K562 (cell line): ENCODE measurements at regions not wholly inside any gene's neighbourhood (a gene's known extent, or its start where the extent isn't known, plus 50 kb on each side); places are given as distances from the start of the nearest gene placed in this dataset.
A peak's percentile ranks its signal among the peaks of the same experiment; 100 is the strongest.

ENCODE experiments used
- ARID3B ChIP-seq: fragments of 250-450 bp; sonication (Bioruptor Pico); IDR thresholded peaks from 2 replicates; pipeline ENCODE4 v1.4.0; 2020; ENCODE audit warnings: borderline replicate concordance
- DACH1 ChIP-seq: fragments of 450-650 bp; IDR thresholded peaks from 2 replicates; pipeline ENCODE4 v1.6.1; 2018; ENCODE audit not compliant: partially characterized antibody
- DLX4 ChIP-seq: fragments of 250-450 bp; sonication (Bioruptor Pico); IDR thresholded peaks from 2 replicates; pipeline ENCODE4 v1.6.1; 2021; ENCODE audit warnings: mild to moderate bottlenecking
- DNMT1 ChIP-seq: fragments of 450-650 bp; IDR thresholded peaks from 2 replicates; pipeline ENCODE4 v1.6.1; 2016; ENCODE audit warnings: antibody characterized with exemption, mild to moderate bottlenecking
- KDM1A ChIP-seq, 2 experiments: fragments of 450-650 bp; IDR thresholded peaks; 2 replicates each; pipeline ENCODE4 v1.6.1; 2016; ENCODE audit warnings: mild to moderate bottlenecking in 2 of 2
- MLLT1 ChIP-seq, 2 experiments: fragments of 450-650 bp; IDR thresholded peaks; 2 replicates each; pipeline ENCODE4 v1.6.1; 2016
- MTA3 ChIP-seq: fragments of 450-650 bp; formaldehyde crosslinking; IDR thresholded peaks from 2 replicates; pipeline ENCODE4 v1.6.1; 2017; ENCODE audit warnings: mild to moderate bottlenecking, borderline replicate concordance
- RAD21 ChIP-seq, 2 experiments: fragments of 250-450 bp in 1 of 2; fragments of 450-650 bp in 1 of 2; sonication (Bioruptor Pico) in 1 of 2; formaldehyde crosslinking in 1 of 2; IDR thresholded peaks in 1 of 2; conservative IDR thresholded peaks in 1 of 2; 2 replicates each; pipeline versions ENCODE4 v1.4.0 to v1.8.0; 2020 to 2022; ENCODE audit warnings: mild to moderate bottlenecking in 2 of 2, moderate library complexity in 1 of 2
- RCOR1 ChIP-seq, 2 experiments: IDR thresholded peaks; 2 replicates each; pipeline ENCODE4 v1.6.1; 2012; ENCODE audit warnings: low read depth in 2 of 2, low read length in 2 of 2, borderline replicate concordance in 1 of 2, improper control_type of control experiment in 1 of 2
- RNF219 ChIP-seq: fragments of 250-450 bp; sonication (Bioruptor Pico); IDR thresholded peaks from 2 replicates; pipeline ENCODE4 v1.5.0; 2022; ENCODE audit warnings: mild to moderate bottlenecking
- SMARCA4 ChIP-seq: fragments of 450-650 bp; IDR thresholded peaks from 2 replicates; pipeline ENCODE4 v1.6.1; 2016
- SMARCA5 ChIP-seq: fragments of 450-650 bp; IDR thresholded peaks from 2 replicates; pipeline ENCODE4 v1.6.1; 2016
- SRSF1 ChIP-seq: fragments of 200-400 bp; formaldehyde crosslinking; IDR thresholded peaks from 2 replicates; pipeline ENCODE4 v1.6.1; 2017; ENCODE audit warnings: mild to moderate bottlenecking, low read depth, low read length, moderate library complexity
- TCF7L2 ChIP-seq: fragments of 150-350 bp; IDR thresholded peaks from 2 replicates; pipeline ENCODE4 v1.6.1; 2016; ENCODE audit warnings: low read depth, mild to moderate bottlenecking, low read length, moderate library complexity
- YBX1 ChIP-seq: fragments of 450-650 bp; IDR thresholded peaks from 2 replicates; pipeline ENCODE4 v1.7.1; 2016; ENCODE audit warnings: mild to moderate bottlenecking
- ZBED1 ChIP-seq: IDR thresholded peaks from 2 replicates; pipeline ENCODE4 v1.6.1; 2014
- ZNF655 ChIP-seq: fragments of 250-450 bp; sonication (Bioruptor Pico); IDR thresholded peaks from 2 replicates; pipeline ENCODE4 v1.5.0; 2021
- ZNF695 ChIP-seq: fragments of 450-650 bp; formaldehyde crosslinking; IDR thresholded peaks from 2 replicates; pipeline ENCODE4 v1.4.0; 2020; ENCODE audit warnings: mild to moderate bottlenecking, moderate library complexity
- ZNF76 ChIP-seq: fragments of 250-450 bp; sonication (Bioruptor Pico); IDR thresholded peaks from 2 replicates; pipeline ENCODE4 v1.4.0; 2020; ENCODE audit warnings: mild to moderate bottlenecking, moderate library complexity, borderline replicate concordance
- ZNF766 ChIP-seq: fragments of 200-800 bp; sonication (Bioruptor generic); conservative IDR thresholded peaks from 2 replicates; pipeline ENCODE4 v1.6.1; 2016; ENCODE audit warnings: missing genetic modification characterization, missing compliant biosample characterization

- TF ChIP-seq SMARCA4 (peak; percentile 93), DACH1 (peak; percentile 28), RAD21 (CRISPR knock-in tag; conservative IDR thresholded peaks at IDR 0.05 in 1 of 2, IDR thresholded peaks at IDR 0.05 in 1 of 2) (no peak), RNF219 (CRISPR knock-in tag) (no peak), KDM1A (IDR thresholded peaks at IDR 0.05) (no peak), DNMT1 (no peak), ZBED1 (no peak), MLLT1 (IDR thresholded peaks at IDR 0.05) (no peak), DLX4 (CRISPR knock-in tag) (no peak), MTA3 (no peak), ZNF655 (CRISPR knock-in tag) (no peak), SMARCA5 (no peak; the same call in 1 of the 2 replicates), RCOR1 (IDR thresholded peaks at IDR 0.05; ENCODE audit: borderline replicate concordance in 1 of 2, low read depth in 2 of 2, low read length in 2 of 2) (peak in 1 of 2 experiments; percentile 60; a peak in 1 of 4 replicates), SRSF1 (no peak), TCF7L2 (no peak), ZNF76 (CRISPR knock-in tag) (no peak), ZNF695 (CRISPR knock-in tag) (no peak), YBX1 (no peak), ZNF766 (0 out of 2 replicates have a peak, but pooled peaks have one; percentile 45), ARID3B (no peak)
These were observed 145.5 kb downstream of the ADCYAP1 start (continued) for GRCh38 chr18:1050012-1050657.
